ENCODE measurements at regions not wholly inside any gene's neighbourhood (a gene's known extent, or its start where the extent isn't known, plus 50 kb on each side); places are given as distances from the start of the nearest gene placed in this dataset.
A peak's percentile ranks its signal among the peaks of the same experiment; 100 is the strongest.

- DNase-seq (ENCODE audit: low spot score), result no peak
- TF ChIP-seq EZH2 (IDR thresholded peaks at IDR 0.05; ENCODE audit: borderline replicate concordance, low read depth, low read length, poor library complexity, severe bottlenecking), result no peak
- TF ChIP-seq CTCF (conservative IDR thresholded peaks at IDR 0.05; ENCODE audit: low read depth, low read length), result no peak
- no peak overlapping the region for H3K4me3 ChIP-seq (ENCODE audit: low read depth, low read length, poor library complexity, severe bottlenecking)
- H3K27ac ChIP-seq (ENCODE audit: low read depth, low read length, poor library complexity, severe bottlenecking), result no peak overlapping the region
- BruUV-seq (replicated peaks), result no TSS peak
- ChIA-PET POLR2A (ENCODE audit: low non-redundant PET) (no interaction called here), CTCF (no interaction called here)
- H3K36me3 ChIP-seq (ENCODE audit: insufficient read depth, low read length, poor library complexity, severe bottlenecking), result no peaks in the 10 kb centered on the region
- no peaks in the 10 kb centered on the region for H3K9me3 ChIP-seq (ENCODE audit: low read depth, low read length, poor library complexity, severe bottlenecking)
- no peaks in the 10 kb centered on the region for H3K27me3 ChIP-seq (replicated peaks; ENCODE audit: insufficient read depth, low read depth, low read length, poor library complexity)
- no peaks in the 10 kb centered on the region for H3K4me1 ChIP-seq (ENCODE audit: insufficient read depth, low read length, poor library complexity, severe bottlenecking)
- intact Hi-C loops (cut with micrococcal nuclease; ENCODE audit: unreplicated experiment), result no loop called here
These were observed 615.9 kb upstream of the MIS18BP1 start for GRCh38 chr14:45868863-45869262.

- intact Hi-C loops (cut with micrococcal nuclease; ENCODE audit: unreplicated experiment), result no loop called here
- H3K9me3 ChIP-seq (ENCODE audit: low read depth, low read length, poor library complexity, severe bottlenecking), result no peaks in the 10 kb centered on the region
- POLR2A ChIA-PET (ENCODE audit: low non-redundant PET), result no interaction called here
- CTCF ChIA-PET, result no interaction called here
- no peak for TF ChIP-seq EZH2 (IDR thresholded peaks at IDR 0.05; ENCODE audit: borderline replicate concordance, low read depth, low read length, poor library complexity, severe bottlenecking)
- H3K4me1 ChIP-seq (ENCODE audit: insufficient read depth, low read length, poor library complexity, severe bottlenecking), result no peaks in the 10 kb centered on the region
- no peak overlapping the region for H3K27ac ChIP-seq (ENCODE audit: low read depth, low read length, poor library complexity, severe bottlenecking)
- H3K4me3 ChIP-seq (ENCODE audit: low read depth, low read length, poor library complexity, severe bottlenecking), result no peak overlapping the region
- H3K36me3 ChIP-seq (ENCODE audit: insufficient read depth, low read length, poor library complexity, severe bottlenecking), result no peaks in the 10 kb centered on the region
- H3K27me3 ChIP-seq (replicated peaks; ENCODE audit: insufficient read depth, low read depth, low read length, poor library complexity), result no peaks in the 10 kb centered on the region
- no peak for DNase-seq (ENCODE audit: low spot score)
- no TSS peak for BruUV-seq (replicated peaks)
These were observed 615.4 kb upstream of the MIS18BP1 start for GRCh38 chr14:45868377-45868776.

DNA sequence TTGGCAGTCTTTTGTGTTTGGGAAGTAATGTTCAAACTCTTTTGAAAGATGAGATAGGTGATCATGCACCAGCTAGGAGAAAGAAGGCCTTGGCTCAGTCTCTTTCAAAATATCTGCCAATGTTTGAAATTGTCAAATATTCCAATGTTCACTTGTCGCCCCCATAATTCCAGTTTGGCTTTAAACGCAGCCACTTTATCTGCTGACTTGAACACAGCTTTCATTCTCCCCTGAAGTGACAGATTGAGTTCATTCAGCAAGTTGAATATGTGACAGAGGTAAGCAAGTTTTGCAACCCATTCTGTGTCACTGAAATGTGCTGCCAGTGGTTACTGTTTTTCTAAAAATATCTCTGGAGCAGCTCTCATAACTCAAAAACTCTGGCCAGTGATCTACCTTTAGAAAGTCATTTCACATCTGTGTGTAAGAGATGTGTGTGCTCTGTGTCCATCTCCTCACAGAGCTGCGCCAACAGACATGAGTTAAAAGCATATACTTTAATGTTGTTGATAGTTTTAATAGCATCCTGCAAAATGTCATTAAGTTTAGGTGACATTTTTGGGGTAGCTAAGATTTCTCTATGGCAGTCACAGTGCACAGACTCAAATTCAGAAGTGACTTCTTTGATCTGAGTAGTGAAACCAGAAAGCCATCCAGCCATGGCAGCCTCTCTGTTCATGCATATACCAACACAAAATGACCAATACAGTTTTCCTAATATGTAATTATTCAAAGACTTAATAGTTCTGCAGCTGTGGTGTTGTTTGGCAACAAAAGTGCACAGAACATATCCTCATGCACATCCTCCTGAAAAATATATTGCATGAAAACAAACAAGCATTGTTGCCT is 614.3 kb upstream of the MIS18BP1 start:
- TF ChIP-seq EZH2 (IDR thresholded peaks at IDR 0.05; ENCODE audit: borderline replicate concordance, low read depth, low read length, poor library complexity, severe bottlenecking) (no peak), CTCF (conservative IDR thresholded peaks at IDR 0.05; ENCODE audit: low read depth, low read length) (no peak)
- POLR2A ChIA-PET (ENCODE audit: low non-redundant PET), result no interaction called here
- no peaks in the 10 kb centered on the region for H3K4me1 ChIP-seq (ENCODE audit: insufficient read depth, low read length, poor library complexity, severe bottlenecking)
- H3K27me3 ChIP-seq (replicated peaks; ENCODE audit: insufficient read depth, low read depth, low read length, poor library complexity), result no peaks in the 10 kb centered on the region
- CTCF ChIA-PET, result no interaction called here
- H3K4me3 ChIP-seq (ENCODE audit: low read depth, low read length, poor library complexity, severe bottlenecking), result no peak overlapping the region
- H3K9me3 ChIP-seq (ENCODE audit: low read depth, low read length, poor library complexity, severe bottlenecking), result peaks cover 6% of the 10 kb centered on the region
- no TSS peak for BruUV-seq (replicated peaks)
- no peaks in the 10 kb centered on the region for H3K36me3 ChIP-seq (ENCODE audit: insufficient read depth, low read length, poor library complexity, severe bottlenecking)
- intact Hi-C loops (cut with micrococcal nuclease; ENCODE audit: unreplicated experiment), result no loop called here
- no peak for DNase-seq (ENCODE audit: low spot score)
- H3K27ac ChIP-seq (ENCODE audit: low read depth, low read length, poor library complexity, severe bottlenecking), result no peak overlapping the region

DNA sequence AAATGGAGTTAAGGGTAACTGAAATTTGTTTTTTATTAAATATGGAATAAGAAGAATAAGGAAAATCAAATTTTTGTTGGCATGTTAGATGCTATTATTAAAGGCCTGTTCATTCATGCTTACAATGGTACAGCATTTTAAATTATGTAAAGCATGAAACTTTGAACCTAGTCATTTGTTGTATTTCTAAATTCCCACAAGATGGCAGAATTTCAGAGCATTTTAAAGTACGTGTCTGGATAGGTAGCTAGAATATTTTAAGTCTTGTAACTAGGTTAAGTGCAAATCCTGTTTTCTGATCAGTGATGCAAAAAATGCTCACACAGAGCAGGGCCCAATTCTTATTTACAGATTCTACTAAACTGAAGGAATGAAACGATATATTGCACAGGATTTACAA is 585.6 kb upstream of the MIS18BP1 start:
- Histone ChIP-seq H3K36me3 (ENCODE audit: insufficient read depth, low read length, poor library complexity, severe bottlenecking) (no peaks in the 10 kb centered on the region), H3K4me1 (ENCODE audit: insufficient read depth, low read length, poor library complexity, severe bottlenecking) (no peaks in the 10 kb centered on the region), H3K9me3 (ENCODE audit: low read depth, low read length, poor library complexity, severe bottlenecking) (peaks cover 5% of the 10 kb centered on the region), H3K27ac (ENCODE audit: low read depth, low read length, poor library complexity, severe bottlenecking) (no peak overlapping the region), H3K27me3 (replicated peaks; ENCODE audit: insufficient read depth, low read depth, low read length, poor library complexity) (no peaks in the 10 kb centered on the region), H3K4me3 (ENCODE audit: low read depth, low read length, poor library complexity, severe bottlenecking) (no peak overlapping the region)
- no peak for DNase-seq (ENCODE audit: low spot score)
- TF ChIP-seq CTCF (conservative IDR thresholded peaks at IDR 0.05; ENCODE audit: low read depth, low read length) (peak; percentile 19; the same call in 1 of the 2 replicates), EZH2 (IDR thresholded peaks at IDR 0.05; ENCODE audit: borderline replicate concordance, low read depth, low read length, poor library complexity, severe bottlenecking) (no peak)
- BruUV-seq (replicated peaks), result no TSS peak
- CTCF ChIA-PET, result no interaction called here
- POLR2A ChIA-PET (ENCODE audit: low non-redundant PET), result no interaction called here
- intact Hi-C loops (cut with micrococcal nuclease; ENCODE audit: unreplicated experiment), result no loop called here

Measured in A673 (cell line).